Stimulated activated CD4-positive, alpha-beta T cell treated with anti-CD3 and anti-CD28 coated beads, Interleukin-12 subunit alpha, Interleukin-12 subunit beta, amount 100 ng/mL, for 4 hours (primary cell): ENCODE measurements at regions not wholly inside any gene's neighbourhood (a gene's known extent, or its start where the extent isn't known, plus 50 kb on each side); places are given as distances from the start of the nearest gene placed in this dataset.

Experiments used
- DNase-seq: peaks from one replicate; pipeline ENCODE4 v3.0.0-alpha.2; 2020

DNA sequence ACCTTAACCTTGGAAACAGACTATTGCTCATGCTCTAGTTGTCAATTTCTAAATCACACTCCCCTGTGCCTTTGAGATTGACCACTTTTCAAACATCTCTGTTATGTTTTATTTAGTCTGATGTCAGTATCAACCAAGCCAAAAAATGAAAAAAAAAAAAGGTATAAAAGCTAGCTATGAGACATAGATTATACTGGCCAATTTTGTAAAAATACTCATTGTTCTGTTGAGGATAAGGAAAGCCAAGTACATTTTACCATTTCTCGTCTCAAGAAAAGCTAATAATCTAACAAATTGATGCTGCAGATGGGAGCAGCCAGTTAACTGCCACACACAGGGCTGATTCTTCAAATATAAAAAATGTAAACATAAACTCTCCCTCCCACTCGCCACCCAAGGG is 572.6 kb upstream of the KLF12 start:
- DNase-seq = no peak

DNA sequence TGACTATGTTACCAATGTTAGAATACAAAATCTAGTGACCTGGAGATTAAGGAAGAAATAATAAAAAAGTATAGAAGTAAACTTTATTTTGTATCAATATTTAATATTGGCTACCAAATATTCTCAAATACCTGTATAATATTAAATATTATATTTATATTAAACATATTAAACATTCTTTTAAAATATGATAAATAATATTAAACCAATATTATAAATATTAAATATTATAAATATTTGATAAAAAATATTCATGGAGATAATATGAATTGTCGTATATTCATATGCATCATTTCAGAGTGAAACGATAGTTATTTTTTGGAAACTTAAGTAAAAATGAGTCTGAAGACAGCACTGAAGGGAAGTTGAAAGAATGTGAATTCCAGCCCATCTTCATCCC is 571.2 kb upstream of the KLF12 start:
- DNase-seq = no peak

DNA sequence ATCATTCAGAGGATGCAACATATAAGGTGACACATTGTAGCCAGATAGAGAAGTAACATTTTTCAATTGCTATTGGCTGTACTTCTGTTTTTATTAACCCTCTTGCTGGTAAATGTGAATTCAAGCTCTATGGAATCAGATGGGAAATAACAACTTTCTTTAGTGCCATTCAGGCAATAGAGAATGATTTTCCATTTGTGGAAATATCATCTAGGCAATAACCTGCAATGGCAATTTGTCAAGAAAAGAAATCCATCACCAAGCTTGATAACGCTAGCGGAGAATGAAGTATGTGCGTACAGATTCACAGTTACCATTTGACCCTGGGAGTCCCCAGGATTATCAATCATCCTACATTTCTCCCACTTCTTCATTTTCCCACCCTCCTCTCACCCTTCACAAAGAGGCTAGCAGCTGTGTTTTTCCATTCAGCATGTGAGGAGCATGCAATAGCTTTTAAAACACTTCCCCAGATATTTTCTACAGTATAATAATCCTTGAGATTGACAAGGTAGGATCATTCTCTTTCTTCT is 569.7 kb upstream of the KLF12 start:
- no peak for DNase-seq

DNA sequence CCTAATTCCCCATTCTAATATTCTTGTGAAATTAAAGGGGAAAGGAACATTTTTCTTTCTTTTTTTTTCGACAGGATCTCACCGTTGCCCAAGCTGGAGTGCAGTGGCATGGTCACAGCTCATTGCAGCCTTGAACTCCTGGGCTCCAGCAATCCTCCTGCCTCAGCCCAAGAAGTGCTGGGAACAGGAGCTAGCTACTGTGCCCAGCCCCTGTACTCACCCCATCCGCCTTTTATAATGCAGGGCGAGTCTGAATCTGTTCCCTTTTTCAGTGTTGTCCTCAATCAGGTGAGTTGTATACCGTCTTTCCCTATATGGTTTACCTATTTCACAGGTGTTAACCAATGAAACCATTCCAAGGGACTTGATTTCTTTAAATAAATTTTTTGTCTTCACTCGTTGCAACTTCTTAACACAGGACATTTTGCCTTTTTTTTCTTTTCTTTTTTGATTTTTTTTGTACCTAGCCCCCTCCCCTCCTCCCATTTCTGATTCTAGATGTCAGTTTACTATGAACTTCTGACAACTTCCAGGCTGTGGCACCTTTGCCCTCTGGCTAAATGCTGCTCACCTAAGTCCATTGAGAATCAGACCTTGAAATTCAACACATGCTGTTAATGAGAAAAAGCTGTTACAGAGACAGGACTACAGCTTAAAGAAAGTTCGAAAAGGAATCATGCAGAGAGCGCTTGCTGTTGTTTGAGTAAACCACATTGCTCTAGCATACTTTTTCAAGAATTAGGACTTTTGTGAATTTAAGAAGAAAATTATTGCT is 562.1 kb upstream of the KLF12 start:
- DNase-seq = no peak

DNA sequence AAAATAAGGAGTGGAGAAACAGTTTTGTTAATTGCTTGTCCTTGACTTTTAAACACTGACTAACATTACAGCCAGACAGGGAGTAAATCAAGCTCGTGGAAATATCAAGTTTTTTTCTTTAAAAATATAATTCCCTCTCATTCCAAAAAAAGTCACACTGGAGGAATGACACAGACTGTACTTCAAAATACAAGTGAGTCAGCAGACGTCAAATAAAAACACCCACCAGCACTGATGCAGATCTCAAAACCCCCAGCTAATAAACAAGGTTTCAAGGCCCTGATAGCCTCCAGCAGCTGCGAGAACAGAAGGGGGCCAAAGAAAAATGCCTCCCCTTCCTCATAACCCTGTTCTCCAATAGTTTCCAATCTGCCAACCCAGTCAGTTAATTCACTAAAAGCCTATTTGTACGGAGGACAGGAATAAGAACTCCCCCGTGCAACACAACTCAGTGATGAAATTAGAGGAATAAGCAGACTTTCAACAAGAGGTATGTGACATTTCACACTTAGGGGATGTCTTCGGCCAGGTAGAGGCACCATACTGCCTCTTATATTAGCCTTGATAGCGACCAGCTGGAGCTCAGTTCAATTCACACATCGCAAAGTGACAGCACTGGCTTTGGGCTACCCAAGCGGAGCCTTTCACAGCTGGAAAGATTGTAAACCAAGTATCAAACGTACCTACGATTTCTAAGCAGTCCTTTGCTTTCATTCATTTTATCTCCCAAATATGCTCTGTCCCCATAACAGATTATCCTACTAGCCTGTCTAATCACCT is 561.0 kb upstream of the KLF12 start:
- DNase-seq = no peak

DNA sequence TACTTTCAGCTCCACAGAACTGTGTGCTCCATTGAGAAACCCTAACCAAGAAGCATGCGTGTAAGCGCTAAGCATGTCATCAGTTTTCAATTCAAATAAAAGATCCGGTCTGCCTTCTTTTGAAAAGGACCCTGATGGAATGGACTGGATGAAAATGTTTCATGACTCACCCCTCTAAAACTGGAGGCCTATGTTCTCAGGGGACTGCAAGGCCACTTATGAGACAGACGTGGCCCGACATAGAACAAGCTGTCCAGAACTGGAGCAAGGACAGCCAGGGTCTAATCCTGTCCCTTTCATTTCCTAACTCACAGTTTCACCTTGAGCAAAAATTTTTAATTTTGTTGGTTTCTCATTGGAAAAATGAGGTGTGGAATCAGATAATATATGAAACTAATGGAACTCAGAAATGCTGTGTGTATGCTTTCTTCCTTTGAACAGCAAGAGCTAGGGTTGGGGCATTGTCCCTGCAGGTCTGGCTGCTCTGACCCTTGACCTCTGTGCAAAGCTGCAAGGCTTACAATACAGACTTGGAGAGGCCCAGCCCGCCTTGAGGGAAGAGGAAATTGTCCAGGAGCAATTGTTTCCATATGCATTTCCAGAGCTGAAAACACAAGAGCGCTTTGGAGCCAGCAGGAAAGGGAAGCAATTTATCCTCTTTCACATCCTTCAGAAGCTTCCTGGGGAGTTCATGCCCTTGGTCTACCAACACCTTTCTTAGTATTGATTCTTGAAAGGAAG is 553.4 kb upstream of the KLF12 start:
- DNase-seq = no peak

GRCh38 chr13:74683411-74683810 is 549.2 kb upstream of the KLF12 start:
- DNase-seq = no peak

- no peak for DNase-seq
These were observed 548.5 kb upstream of the KLF12 start for GRCh38 chr13:74682746-74683145.

DNA sequence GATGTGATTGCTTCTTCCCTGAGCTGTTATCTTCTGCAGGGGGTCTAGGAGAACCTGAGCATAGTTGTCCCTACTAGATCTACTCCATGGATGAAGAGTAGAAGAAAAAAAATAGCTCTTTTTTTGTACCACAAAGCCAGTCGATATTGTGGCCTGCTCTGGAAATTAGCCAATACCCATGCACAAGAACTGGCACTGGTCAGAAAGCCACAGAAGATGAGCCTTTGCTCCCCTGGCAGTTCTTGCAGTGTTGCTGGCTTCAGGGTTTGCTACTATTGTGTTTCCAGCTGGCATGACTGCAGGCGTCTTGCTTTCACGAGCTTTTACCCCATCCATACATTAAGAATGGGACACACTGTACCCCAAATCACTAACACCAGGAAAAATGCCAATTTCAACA is 547.7 kb upstream of the KLF12 start:
- no peak for DNase-seq

GRCh38 chr13:74678308-74678965 is 544.2 kb upstream of the KLF12 start:
- no peak for DNase-seq

DNA sequence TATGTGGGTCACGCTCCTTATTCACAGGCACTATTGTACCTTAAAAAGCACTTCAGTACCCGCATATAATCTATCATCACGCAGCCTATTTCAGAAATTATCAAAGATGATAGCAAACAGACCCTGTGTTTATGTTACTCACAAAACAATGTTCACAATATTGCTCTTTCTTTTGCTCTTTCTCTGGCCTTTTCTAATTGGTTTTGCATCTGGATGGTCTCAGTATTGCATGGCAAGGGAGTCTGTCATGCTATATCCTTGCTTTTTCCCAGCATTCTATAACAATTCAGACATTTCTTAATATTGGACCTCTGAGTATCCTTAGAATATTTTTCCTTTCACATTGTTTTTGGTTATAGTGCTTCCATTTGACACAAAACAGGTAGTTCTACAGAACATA is 541.8 kb upstream of the KLF12 start:
- DNase-seq = no peak

DNA sequence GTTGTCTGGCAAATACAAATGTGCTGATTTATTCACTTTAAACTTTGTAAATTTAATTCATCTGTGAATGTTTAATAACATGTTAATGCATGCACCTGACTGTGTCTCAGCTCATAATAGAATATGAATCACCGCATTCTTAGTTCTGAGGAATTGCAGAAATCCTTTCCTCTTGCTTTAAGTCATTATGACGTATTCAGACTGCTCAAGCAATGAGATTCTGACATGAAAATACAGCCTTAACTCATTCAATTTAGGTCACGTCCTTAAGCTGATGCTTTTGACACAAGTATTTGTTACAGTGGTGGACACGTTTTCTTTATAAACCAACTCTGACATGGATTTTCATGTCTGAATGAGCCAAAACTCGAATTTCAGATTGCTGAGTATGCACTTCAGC is 541.0 kb upstream of the KLF12 start:
- DNase-seq = no peak

DNA sequence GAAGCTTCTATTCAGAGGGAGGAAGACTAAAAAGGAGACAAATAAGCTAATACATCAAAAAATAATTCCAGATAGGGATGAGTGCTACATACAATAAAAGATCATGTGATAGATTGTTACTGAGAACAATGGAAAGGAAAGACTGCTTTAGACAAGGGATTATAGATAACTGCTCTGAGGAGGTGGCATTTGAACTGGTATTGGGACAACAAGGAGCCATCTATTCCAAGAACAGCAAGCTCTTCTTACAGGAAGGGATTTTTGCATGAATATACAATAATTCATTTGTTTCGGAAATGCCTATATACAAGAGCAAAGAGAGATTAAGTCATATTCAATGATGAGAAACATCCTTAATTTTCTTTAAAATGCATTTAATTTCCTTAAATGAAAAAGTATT is 540.5 kb upstream of the KLF12 start:
- DNase-seq = no peak

DNA sequence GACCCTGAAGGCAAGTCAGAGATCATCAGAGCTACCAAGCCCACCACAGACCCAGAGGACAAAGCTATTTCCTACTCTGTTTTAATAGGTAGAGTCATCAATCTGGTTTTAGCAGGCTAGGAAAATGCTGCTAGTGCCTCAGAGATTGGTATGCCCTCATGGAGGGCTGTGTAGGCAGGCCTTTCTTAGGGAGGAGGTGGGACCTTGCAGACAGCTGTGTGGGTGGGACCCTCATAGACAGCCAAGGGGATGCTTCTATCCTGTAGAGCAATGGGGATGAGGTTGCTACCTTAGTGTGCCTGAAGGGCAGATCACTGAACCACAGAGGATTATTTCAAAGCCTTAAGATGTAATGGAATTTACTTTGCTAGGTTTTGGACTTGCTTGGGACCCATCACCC is 534.9 kb upstream of the KLF12 start:
- DNase-seq = no peak

- DNase-seq = no peak
These were observed 533.5 kb upstream of the KLF12 start for GRCh38 chr13:74667656-74668203.

DNA sequence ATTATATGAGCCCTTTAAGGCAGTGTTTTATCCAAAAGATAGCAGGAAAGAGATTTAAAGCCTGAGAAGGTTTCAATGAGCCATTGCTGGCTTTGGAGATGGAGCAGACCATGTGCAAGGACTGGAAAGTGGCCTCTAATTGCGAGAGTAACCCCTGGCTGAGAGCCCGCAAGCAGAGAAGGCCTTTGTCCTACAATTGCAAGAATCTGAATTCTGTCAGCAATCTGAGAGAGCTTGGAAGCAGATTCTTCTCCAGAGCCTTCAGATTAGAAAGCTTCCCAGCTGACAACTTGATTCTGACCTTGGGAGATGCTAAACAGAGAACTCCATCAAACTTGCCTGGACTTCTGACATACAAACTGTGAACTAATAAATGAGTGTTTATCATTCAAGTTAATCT is 528.7 kb upstream of the KLF12 start:
- no peak for DNase-seq

GRCh38 chr13:74661851-74662250 is 527.6 kb upstream of the KLF12 start:
- no peak for DNase-seq

GRCh38 chr13:74657765-74658164 is 523.6 kb upstream of the KLF12 start:
- no peak for DNase-seq

- DNase-seq = no peak
These were observed 516.9 kb upstream of the KLF12 start for GRCh38 chr13:74651121-74651520.

DNA sequence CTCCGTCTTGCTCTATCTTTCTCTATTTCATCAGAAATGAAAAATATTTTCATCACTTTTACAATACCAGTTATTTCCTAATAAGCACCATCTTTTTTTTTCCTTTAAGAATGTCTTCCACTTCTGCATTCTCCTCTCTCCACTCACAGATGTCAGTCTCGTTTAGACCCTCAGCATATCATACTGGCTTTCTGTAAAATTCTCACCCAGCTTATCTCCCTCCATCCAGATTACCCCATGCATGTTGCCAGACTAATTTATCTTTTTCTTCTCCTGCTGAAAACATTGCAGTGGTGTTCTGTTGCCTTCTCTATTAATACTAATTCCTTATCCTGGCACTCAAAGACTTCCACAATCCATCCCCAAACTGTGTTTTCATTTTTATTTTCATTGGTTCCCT is 513.8 kb upstream of the KLF12 start:
- no peak for DNase-seq

GRCh38 chr13:74647211-74647610 is 513.0 kb upstream of the KLF12 start:
- no peak for DNase-seq

DNA sequence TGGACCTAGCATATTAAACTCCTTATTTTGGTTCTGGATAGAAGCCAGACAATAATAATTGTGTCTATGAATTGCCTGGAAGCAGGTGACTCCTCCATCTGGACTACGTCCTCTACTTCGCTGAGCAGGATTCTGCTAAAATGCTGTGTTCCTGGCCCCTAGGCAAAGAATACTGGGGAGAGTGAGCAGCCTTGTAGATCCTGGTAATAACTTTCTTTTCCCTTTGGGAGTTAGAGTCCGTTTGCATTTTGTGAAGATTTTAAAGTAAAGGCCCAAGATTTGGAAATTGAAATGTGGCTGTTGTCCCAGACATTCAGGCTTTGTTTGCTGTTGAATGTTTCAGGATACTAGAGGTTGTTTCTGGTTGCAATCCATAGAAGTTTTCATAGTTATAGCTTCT is 511.9 kb upstream of the KLF12 start:
- DNase-seq = no peak

DNA sequence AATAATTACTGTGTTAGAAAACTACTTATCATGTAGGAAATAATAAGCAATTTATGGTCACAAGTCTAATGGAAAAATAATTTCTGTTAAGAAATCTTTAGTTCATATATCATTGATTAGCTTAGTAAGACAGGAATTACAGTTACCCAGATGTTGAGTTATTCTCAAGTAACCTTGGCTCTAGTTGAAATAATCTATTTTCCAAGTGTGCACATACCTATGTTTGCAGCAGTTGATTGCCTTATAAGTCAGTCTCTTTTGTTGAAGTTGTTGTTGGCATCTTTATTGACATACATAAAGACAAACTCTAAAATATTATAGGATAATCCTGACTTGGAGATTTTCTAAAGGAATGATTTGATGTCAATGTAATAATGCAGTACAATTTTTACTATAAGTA is 511.4 kb upstream of the KLF12 start:
- DNase-seq = no peak
